ENCODE measurements at regions not wholly inside any gene's neighbourhood (a gene's known extent, or its start where the extent isn't known, plus 50 kb on each side); places are given as distances from the start of the nearest gene placed in this dataset.

- WGBS (ENCODE audit: insufficient coverage), result 100% methylated on average over 1 of the region's 1 CpG
- no peak overlapping the region for H3K4me3 ChIP-seq (ENCODE audit: low read depth, low read length)
- no peaks in the 10 kb centered on the region for H3K36me3 ChIP-seq (ENCODE audit: control insufficient read depth, insufficient read depth, low read length)
Measured at GRCh38 chr6:119480961-119481497, 131.5 kb upstream of the MAN1A1 start.

DNA sequence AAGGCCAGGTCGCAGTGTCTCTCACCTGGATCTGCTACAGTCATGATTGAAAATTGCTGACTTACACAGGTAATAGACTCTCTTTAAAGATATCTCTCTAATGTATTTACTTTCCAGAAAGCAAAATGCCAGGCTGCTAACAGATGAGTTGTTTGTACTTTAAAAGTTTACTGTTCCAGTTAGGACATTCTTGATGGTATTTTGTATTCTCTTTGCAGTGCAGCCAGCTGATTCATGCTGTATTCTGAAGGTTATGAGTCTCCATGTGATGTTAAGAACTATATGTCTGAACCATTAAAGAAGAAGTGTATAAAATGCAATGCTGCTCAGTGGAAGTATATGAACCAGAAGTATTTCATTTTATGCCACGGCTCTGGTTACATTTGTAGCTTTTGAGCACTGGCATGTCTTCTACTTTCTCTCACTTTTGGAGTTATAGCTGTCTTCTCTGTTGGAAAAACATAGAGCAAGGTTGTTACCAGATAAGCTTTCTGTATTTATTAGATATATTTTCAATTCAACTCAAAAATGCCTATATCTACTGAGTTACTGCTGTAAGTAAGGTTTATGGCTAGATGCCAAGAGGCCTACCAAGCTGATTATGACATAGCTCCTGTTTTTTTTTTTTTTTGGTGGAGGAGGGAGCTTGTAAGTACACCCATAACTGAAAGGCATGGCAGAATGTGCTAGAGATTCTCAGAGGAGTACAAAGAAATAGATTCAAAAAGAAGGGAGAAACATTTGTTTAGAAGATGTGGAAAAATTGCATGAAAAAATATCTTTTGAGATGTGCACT, 130.5 kb upstream of the MAN1A1 start:
- H3K4me1 ChIP-seq (ENCODE audit: control insufficient read depth, insufficient read depth, low read length), result peaks cover 3% of the 10 kb centered on the region
- no peaks in the 10 kb centered on the region for H3K27me3 ChIP-seq (ENCODE audit: control insufficient read depth, insufficient read depth, low read length)
- no peaks in the 10 kb centered on the region for H3K9me3 ChIP-seq (ENCODE audit: control insufficient read depth, insufficient read depth, low read length)
- H3K36me3 ChIP-seq (ENCODE audit: control insufficient read depth, insufficient read depth, low read length), result no peaks in the 10 kb centered on the region
- H3K27ac ChIP-seq (ENCODE audit: low read depth, low read length), result no peak overlapping the region
- H3K4me3 ChIP-seq (ENCODE audit: low read depth, low read length), result no peak overlapping the region
- DNase-seq (ENCODE audit: low read depth in 4 of 6, low spot score in 6 of 6), result peak in 2 of 6 donors; percentile 10 to 27
- WGBS (ENCODE audit: insufficient coverage), result no CpG with 5 or more reads among the region's 2 CpGs

More at GRCh38 chr6:119480961-119481497, 131.5 kb upstream of the MAN1A1 start:
- H3K9me3 ChIP-seq (ENCODE audit: control insufficient read depth, insufficient read depth, low read length), result no peaks in the 10 kb centered on the region
- no peak overlapping the region for H3K27ac ChIP-seq (ENCODE audit: low read depth, low read length)
- DNase-seq (ENCODE audit: low read depth in 4 of 6, low spot score in 6 of 6), result peak in 1 of 6 donors; percentile 6
- H3K4me1 ChIP-seq (ENCODE audit: control insufficient read depth, insufficient read depth, low read length), result peaks cover 3% of the 10 kb centered on the region
- no peaks in the 10 kb centered on the region for H3K27me3 ChIP-seq (ENCODE audit: control insufficient read depth, insufficient read depth, low read length)

- Histone ChIP-seq H3K4me1 (ENCODE audit: control insufficient read depth, insufficient read depth, low read length) (peaks cover 3% of the 10 kb centered on the region), H3K27ac (ENCODE audit: low read depth, low read length) (no peak overlapping the region), H3K4me3 (ENCODE audit: low read depth, low read length) (no peak overlapping the region), H3K9me3 (ENCODE audit: control insufficient read depth, insufficient read depth, low read length) (no peaks in the 10 kb centered on the region), H3K36me3 (ENCODE audit: control insufficient read depth, insufficient read depth, low read length) (no peaks in the 10 kb centered on the region), H3K27me3 (ENCODE audit: control insufficient read depth, insufficient read depth, low read length) (no peaks in the 10 kb centered on the region)
- DNase-seq (ENCODE audit: low read depth in 4 of 6, low spot score in 6 of 6), result peak in 1 of 6 donors; percentile 40
- 19% methylated on average over 2 of the region's 4 CpGs for WGBS (ENCODE audit: insufficient coverage)
Measured at GRCh38 chr6:119476554-119476953, 127.0 kb upstream of the MAN1A1 start.

GRCh38 chr6:119476024-119476423, 126.5 kb upstream of the MAN1A1 start:
- WGBS (ENCODE audit: insufficient coverage), result 58% methylated on average over 2 of the region's 2 CpGs
- H3K27ac ChIP-seq (ENCODE audit: low read depth, low read length), result no peak overlapping the region

GRCh38 chr6:119470893-119471542, 121.5 kb upstream of the MAN1A1 start:
- WGBS (ENCODE audit: insufficient coverage), result no CpG with 5 or more reads among the region's 3 CpGs
- Histone ChIP-seq H3K9me3 (ENCODE audit: control insufficient read depth, insufficient read depth, low read length) (no peaks in the 10 kb centered on the region), H3K27ac (ENCODE audit: low read depth, low read length) (no peak overlapping the region), H3K27me3 (ENCODE audit: control insufficient read depth, insufficient read depth, low read length) (no peaks in the 10 kb centered on the region), H3K36me3 (ENCODE audit: control insufficient read depth, insufficient read depth, low read length) (no peaks in the 10 kb centered on the region), H3K4me1 (ENCODE audit: control insufficient read depth, insufficient read depth, low read length) (no peaks in the 10 kb centered on the region), H3K4me3 (ENCODE audit: low read depth, low read length) (no peak overlapping the region)
- DNase-seq (ENCODE audit: low read depth in 4 of 6, low spot score in 6 of 6), result no peak

More at GRCh38 chr6:119476024-119476423, 126.5 kb upstream of the MAN1A1 start:
- Histone ChIP-seq H3K4me1 (ENCODE audit: control insufficient read depth, insufficient read depth, low read length) (peaks cover 3% of the 10 kb centered on the region), H3K4me3 (ENCODE audit: low read depth, low read length) (no peak overlapping the region), H3K27me3 (ENCODE audit: control insufficient read depth, insufficient read depth, low read length) (no peaks in the 10 kb centered on the region), H3K9me3 (ENCODE audit: control insufficient read depth, insufficient read depth, low read length) (no peaks in the 10 kb centered on the region), H3K36me3 (ENCODE audit: control insufficient read depth, insufficient read depth, low read length) (no peaks in the 10 kb centered on the region)
- DNase-seq (ENCODE audit: low read depth in 4 of 6, low spot score in 6 of 6), result no peak

- H3K4me3 ChIP-seq (ENCODE audit: low read depth, low read length), result no peak overlapping the region
- no peaks in the 10 kb centered on the region for H3K27me3 ChIP-seq (ENCODE audit: control insufficient read depth, insufficient read depth, low read length)
- H3K4me1 ChIP-seq (ENCODE audit: control insufficient read depth, insufficient read depth, low read length), result no peaks in the 10 kb centered on the region
- no CpG with 5 or more reads among the region's 2 CpGs for WGBS (ENCODE audit: insufficient coverage)
- no peaks in the 10 kb centered on the region for H3K36me3 ChIP-seq (ENCODE audit: control insufficient read depth, insufficient read depth, low read length)
- H3K27ac ChIP-seq (ENCODE audit: low read depth, low read length), result no peak overlapping the region
- no peak for DNase-seq (ENCODE audit: low read depth in 4 of 6, low spot score in 6 of 6)
- H3K9me3 ChIP-seq (ENCODE audit: control insufficient read depth, insufficient read depth, low read length), result no peaks in the 10 kb centered on the region
Measured at GRCh38 chr6:119467488-119468081, 118.0 kb upstream of the MAN1A1 start.

GRCh38 chr6:119466226-119466625, 116.7 kb upstream of the MAN1A1 start:
- Histone ChIP-seq H3K4me3 (ENCODE audit: low read depth, low read length) (no peak overlapping the region), H3K27ac (ENCODE audit: low read depth, low read length) (no peak overlapping the region), H3K27me3 (ENCODE audit: control insufficient read depth, insufficient read depth, low read length) (no peaks in the 10 kb centered on the region), H3K9me3 (ENCODE audit: control insufficient read depth, insufficient read depth, low read length) (no peaks in the 10 kb centered on the region), H3K36me3 (ENCODE audit: control insufficient read depth, insufficient read depth, low read length) (no peaks in the 10 kb centered on the region), H3K4me1 (ENCODE audit: control insufficient read depth, insufficient read depth, low read length) (no peaks in the 10 kb centered on the region)
- no peak for DNase-seq (ENCODE audit: low read depth in 4 of 6, low spot score in 6 of 6)
- WGBS (ENCODE audit: insufficient coverage), result 86% methylated on average over 1 of the region's 2 CpGs

- no peak overlapping the region for H3K27ac ChIP-seq (ENCODE audit: low read depth, low read length)
- no peaks in the 10 kb centered on the region for H3K36me3 ChIP-seq (ENCODE audit: control insufficient read depth, insufficient read depth, low read length)
- DNase-seq (ENCODE audit: low read depth in 4 of 6, low spot score in 6 of 6), result no peak
- H3K9me3 ChIP-seq (ENCODE audit: control insufficient read depth, insufficient read depth, low read length), result no peaks in the 10 kb centered on the region
- no peak overlapping the region for H3K4me3 ChIP-seq (ENCODE audit: low read depth, low read length)
- H3K4me1 ChIP-seq (ENCODE audit: control insufficient read depth, insufficient read depth, low read length), result no peaks in the 10 kb centered on the region
- no peaks in the 10 kb centered on the region for H3K27me3 ChIP-seq (ENCODE audit: control insufficient read depth, insufficient read depth, low read length)
- WGBS (ENCODE audit: insufficient coverage), result no CpG with 5 or more reads among the region's 4 CpGs
Measured at GRCh38 chr6:119463081-119463626, 113.6 kb upstream of the MAN1A1 start.

DNA sequence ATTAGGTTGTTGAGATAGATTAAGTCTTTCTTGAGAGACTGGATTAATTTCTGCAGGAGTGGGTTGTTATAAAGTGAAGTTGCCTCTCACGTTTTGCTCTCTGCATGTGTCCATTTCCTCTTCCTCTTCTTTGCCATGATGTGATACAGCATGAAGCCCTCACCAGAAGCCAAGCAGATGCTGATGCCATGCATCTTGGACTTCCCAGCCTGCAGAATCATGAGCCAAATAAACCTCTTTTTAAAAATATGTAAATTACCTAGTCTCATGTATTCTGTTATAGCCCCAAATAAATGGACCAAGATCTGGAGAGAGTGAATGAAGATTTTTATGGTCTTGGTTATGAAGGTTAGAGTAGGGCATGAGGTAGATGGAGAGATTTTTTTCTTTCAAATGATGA, 111.6 kb upstream of the MAN1A1 start:
- WGBS (ENCODE audit: insufficient coverage), result no CpG with 5 or more reads among the region's 1 CpG
- H3K4me3 ChIP-seq (ENCODE audit: low read depth, low read length), result no peak overlapping the region
- no peaks in the 10 kb centered on the region for H3K36me3 ChIP-seq (ENCODE audit: control insufficient read depth, insufficient read depth, low read length)
- H3K9me3 ChIP-seq (ENCODE audit: control insufficient read depth, insufficient read depth, low read length), result no peaks in the 10 kb centered on the region
- DNase-seq (ENCODE audit: low read depth in 4 of 6, low spot score in 6 of 6), result no peak
- no peaks in the 10 kb centered on the region for H3K27me3 ChIP-seq (ENCODE audit: control insufficient read depth, insufficient read depth, low read length)
- no peak overlapping the region for H3K27ac ChIP-seq (ENCODE audit: low read depth, low read length)
- no peaks in the 10 kb centered on the region for H3K4me1 ChIP-seq (ENCODE audit: control insufficient read depth, insufficient read depth, low read length)
